ENCODE measurements at regions not wholly inside any gene's neighbourhood (a gene's known extent, or its start where the extent isn't known, plus 50 kb on each side); places are given as distances from the start of the nearest gene placed in this dataset.

DNA sequence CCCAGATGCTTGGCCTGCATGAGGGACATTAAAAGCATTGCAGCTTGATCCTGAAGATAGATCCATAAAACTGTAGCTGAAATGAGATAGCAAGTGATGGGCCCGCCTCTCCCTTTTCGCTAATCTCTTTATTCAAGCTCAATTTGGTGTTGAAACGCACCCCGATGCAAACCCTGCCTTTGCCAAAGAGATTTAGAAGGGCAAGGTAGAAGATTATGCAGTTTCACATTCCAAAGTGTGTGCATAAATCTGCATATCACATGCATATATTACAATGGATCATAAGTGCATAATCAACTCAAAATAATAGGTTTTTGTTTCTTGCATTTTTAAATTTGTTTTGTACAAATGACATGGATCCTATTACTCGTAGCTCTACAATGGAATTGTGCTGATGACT is 80.1 kb upstream of the SHANK2 start:
- peaks cover 3% of the 10 kb centered on the region for H3K27me3 Mint-ChIP-seq (ENCODE audit: insufficient read depth, low read depth, poor library complexity)
- TF ChIP-seq, protein P1, sequence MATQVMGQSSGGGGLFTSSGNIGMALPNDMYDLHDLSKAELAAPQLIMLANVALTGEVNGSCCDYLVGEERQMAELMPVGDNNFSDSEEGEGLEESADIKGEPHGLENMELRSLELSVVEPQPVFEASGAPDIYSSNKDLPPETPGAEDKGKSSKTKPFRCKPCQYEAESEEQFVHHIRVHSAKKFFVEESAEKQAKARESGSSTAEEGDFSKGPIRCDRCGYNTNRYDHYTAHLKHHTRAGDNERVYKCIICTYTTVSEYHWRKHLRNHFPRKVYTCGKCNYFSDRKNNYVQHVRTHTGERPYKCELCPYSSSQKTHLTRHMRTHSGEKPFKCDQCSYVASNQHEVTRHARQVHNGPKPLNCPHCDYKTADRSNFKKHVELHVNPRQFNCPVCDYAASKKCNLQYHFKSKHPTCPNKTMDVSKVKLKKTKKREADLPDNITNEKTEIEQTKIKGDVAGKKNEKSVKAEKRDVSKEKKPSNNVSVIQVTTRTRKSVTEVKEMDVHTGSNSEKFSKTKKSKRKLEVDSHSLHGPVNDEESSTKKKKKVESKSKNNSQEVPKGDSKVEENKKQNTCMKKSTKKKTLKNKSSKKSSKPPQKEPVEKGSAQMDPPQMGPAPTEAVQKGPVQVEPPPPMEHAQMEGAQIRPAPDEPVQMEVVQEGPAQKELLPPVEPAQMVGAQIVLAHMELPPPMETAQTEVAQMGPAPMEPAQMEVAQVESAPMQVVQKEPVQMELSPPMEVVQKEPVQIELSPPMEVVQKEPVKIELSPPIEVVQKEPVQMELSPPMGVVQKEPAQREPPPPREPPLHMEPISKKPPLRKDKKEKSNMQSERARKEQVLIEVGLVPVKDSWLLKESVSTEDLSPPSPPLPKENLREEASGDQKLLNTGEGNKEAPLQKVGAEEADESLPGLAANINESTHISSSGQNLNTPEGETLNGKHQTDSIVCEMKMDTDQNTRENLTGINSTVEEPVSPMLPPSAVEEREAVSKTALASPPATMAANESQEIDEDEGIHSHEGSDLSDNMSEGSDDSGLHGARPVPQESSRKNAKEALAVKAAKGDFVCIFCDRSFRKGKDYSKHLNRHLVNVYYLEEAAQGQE (IDR thresholded peaks at IDR 0.05; ENCODE audit: unreplicated experiment), result no peak
- no peak for TF ChIP-seq NANOG (IDR thresholded peaks at IDR 0.05; ENCODE audit: borderline replicate concordance)
- Histone ChIP-seq H3K9me2 (ENCODE audit: insufficient read depth) (0 out of 2 replicates have a peak, but pooled peaks cover 13% of the 10 kb centered on the region), H3F3A (replicated peaks; ENCODE audit: low read depth) (no peaks in the 10 kb centered on the region), H3K27ac (ENCODE audit: low read depth) (no peak overlapping the region), H2AFZ (no peak overlapping the region), H3K27me3 (ENCODE audit: insufficient read depth) (no peaks in the 10 kb centered on the region), H3K4me3 (no peak overlapping the region), H3K79me2 (replicated peaks; ENCODE audit: insufficient read depth) (no peaks in the 10 kb centered on the region), H3K36me3 (ENCODE audit: insufficient read depth) (0 out of 2 replicates have a peak, but pooled peaks cover 5% of the 10 kb centered on the region), H4K20me1 (replicated peaks; ENCODE audit: insufficient read depth) (no peaks in the 10 kb centered on the region), H3K4me1 (ENCODE audit: insufficient read depth) (no peaks in the 10 kb centered on the region), H3K4me2 (no peak overlapping the region)
- no peak for ATAC-seq
- no peak for DNase-seq (ENCODE audit: low spot score)
- H3K27ac Mint-ChIP-seq, result no peak overlapping the region
- H3K4me3 Mint-ChIP-seq, result no peak overlapping the region
- H3K36me3 Mint-ChIP-seq (ENCODE audit: low read depth), result peaks cover 17% of the 10 kb centered on the region
- no peaks in the 10 kb centered on the region for H3K4me1 Mint-ChIP-seq
- H3K9me3 Mint-ChIP-seq, result peaks cover 64% of the 10 kb centered on the region

DNA sequence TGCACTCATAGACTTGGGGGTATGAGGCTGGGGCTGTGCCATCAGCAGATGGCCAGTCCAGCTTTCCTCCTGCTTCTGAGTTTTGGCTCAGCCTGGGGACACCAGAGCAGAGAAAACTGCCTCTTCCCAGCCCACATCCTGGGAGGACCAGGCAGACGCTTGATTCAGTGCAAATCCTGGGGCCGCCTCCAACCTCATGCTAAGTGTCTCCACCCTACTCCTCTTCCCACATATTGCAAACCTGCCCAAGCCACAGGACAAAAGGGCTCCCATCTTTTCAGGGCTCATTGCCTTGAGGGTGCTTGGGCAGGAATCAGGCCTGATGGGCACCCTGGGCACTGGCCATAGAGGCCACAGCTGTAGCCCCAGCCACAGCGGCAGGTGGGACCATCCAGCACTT is 79.7 kb upstream of the SHANK2 start:
- no peak for TF ChIP-seq ZNF114 (CRISPR knock-in tag; IDR thresholded peaks at IDR 0.05)
- Mint-ChIP-seq H3K36me3 (ENCODE audit: low read depth) (peaks cover 17% of the 10 kb centered on the region), H3K4me1 (no peaks in the 10 kb centered on the region), H3K9me3 (peaks cover 64% of the 10 kb centered on the region), H3K27me3 (ENCODE audit: insufficient read depth, low read depth, poor library complexity) (peaks cover 3% of the 10 kb centered on the region), H3K27ac (no peak overlapping the region), H3K4me3 (no peak overlapping the region)
- Histone ChIP-seq H2AFZ (no peak overlapping the region), H3K4me2 (no peak overlapping the region), H3K79me2 (replicated peaks; ENCODE audit: insufficient read depth) (no peaks in the 10 kb centered on the region), H3F3A (replicated peaks; ENCODE audit: low read depth) (no peaks in the 10 kb centered on the region), H3K27me3 (ENCODE audit: insufficient read depth) (no peaks in the 10 kb centered on the region), H3K27ac (ENCODE audit: low read depth) (no peak overlapping the region), H4K20me1 (replicated peaks; ENCODE audit: insufficient read depth) (no peaks in the 10 kb centered on the region), H3K9me2 (ENCODE audit: insufficient read depth) (0 out of 2 replicates have a peak, but pooled peaks cover 9% of the 10 kb centered on the region), H3K36me3 (ENCODE audit: insufficient read depth) (0 out of 2 replicates have a peak, but pooled peaks cover 5% of the 10 kb centered on the region), H3K4me1 (ENCODE audit: insufficient read depth) (no peaks in the 10 kb centered on the region), H3K4me3 (no peak overlapping the region)
- no peak for ATAC-seq
- no peak for DNase-seq (ENCODE audit: low spot score)

DNA sequence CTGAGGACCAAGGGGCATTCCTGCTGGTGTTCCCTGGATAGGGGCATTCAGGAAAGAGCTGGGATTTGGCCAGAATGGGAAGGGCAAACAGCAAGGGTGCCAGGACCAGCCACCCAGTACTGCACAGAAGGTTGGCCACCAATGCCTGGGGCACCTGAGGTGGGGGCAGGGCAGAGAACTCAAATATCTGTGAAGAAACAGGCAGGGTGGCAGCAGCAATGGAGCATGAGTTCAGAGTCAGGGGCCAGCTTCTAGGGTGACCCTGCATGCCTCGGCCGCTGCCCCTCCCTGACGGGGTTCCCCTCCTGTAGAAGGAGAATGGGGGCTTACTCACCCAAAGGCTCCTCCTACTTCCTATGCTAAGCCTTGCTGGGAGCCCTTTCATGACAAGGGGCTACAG is 79.3 kb upstream of the SHANK2 start:
- H2AFZ ChIP-seq, result no peak overlapping the region
- H3K4me1 ChIP-seq (ENCODE audit: insufficient read depth), result no peaks in the 10 kb centered on the region
- H3K27ac ChIP-seq (ENCODE audit: low read depth), result no peak overlapping the region
- Mint-ChIP-seq H3K27ac (no peak overlapping the region), H3K4me1 (no peaks in the 10 kb centered on the region), H3K4me3 (no peak overlapping the region), H3K9me3 (peaks cover 64% of the 10 kb centered on the region), H3K27me3 (ENCODE audit: insufficient read depth, low read depth, poor library complexity) (peaks cover 5% of the 10 kb centered on the region), H3K36me3 (ENCODE audit: low read depth) (peaks cover 17% of the 10 kb centered on the region)
- DNase-seq (ENCODE audit: low spot score) (no peak), ATAC-seq (no peak)
- no peaks in the 10 kb centered on the region for H4K20me1 ChIP-seq (replicated peaks; ENCODE audit: insufficient read depth)
- no peak overlapping the region for H3K4me3 ChIP-seq
- H3K9me2 ChIP-seq (ENCODE audit: insufficient read depth), result 0 out of 2 replicates have a peak, but pooled peaks cover 6% of the 10 kb centered on the region
- H3K4me2 ChIP-seq, result no peak overlapping the region
- no peaks in the 10 kb centered on the region for H3K79me2 ChIP-seq (replicated peaks; ENCODE audit: insufficient read depth)
- no peaks in the 10 kb centered on the region for H3F3A ChIP-seq (replicated peaks; ENCODE audit: low read depth)
- no peaks in the 10 kb centered on the region for H3K27me3 ChIP-seq (ENCODE audit: insufficient read depth)
- 0 out of 2 replicates have a peak, but pooled peaks cover 5% of the 10 kb centered on the region for H3K36me3 ChIP-seq (ENCODE audit: insufficient read depth)
- no peak for TF ChIP-seq EZH2phosphoT487 (IDR thresholded peaks at IDR 0.05; ENCODE audit: unreplicated experiment)
- TF ChIP-seq, protein P2, sequence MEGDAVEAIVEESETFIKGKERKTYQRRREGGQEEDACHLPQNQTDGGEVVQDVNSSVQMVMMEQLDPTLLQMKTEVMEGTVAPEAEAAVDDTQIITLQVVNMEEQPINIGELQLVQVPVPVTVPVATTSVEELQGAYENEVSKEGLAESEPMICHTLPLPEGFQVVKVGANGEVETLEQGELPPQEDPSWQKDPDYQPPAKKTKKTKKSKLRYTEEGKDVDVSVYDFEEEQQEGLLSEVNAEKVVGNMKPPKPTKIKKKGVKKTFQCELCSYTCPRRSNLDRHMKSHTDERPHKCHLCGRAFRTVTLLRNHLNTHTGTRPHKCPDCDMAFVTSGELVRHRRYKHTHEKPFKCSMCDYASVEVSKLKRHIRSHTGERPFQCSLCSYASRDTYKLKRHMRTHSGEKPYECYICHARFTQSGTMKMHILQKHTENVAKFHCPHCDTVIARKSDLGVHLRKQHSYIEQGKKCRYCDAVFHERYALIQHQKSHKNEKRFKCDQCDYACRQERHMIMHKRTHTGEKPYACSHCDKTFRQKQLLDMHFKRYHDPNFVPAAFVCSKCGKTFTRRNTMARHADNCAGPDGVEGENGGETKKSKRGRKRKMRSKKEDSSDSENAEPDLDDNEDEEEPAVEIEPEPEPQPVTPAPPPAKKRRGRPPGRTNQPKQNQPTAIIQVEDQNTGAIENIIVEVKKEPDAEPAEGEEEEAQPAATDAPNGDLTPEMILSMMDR (conservative IDR thresholded peaks at IDR 0.05; ENCODE audit: low read depth in 2 of 2), result no peak
- TF ChIP-seq ZNF331 (CRISPR knock-in tag; IDR thresholded peaks at IDR 0.05; ENCODE audit: low read depth), result no peak

All from GM23338 (cell line).